SHP77 (cell line): ENCODE measurements at regions not wholly inside any gene's neighbourhood (a gene's known extent, or its start where the extent isn't known, plus 50 kb on each side); places are given as distances from the start of the nearest gene placed in this dataset.

Source experiments
- DNase-seq, 2 experiments: peaks; one replicate each; lab custom pipeline; 2025; lab: John Stamatoyannopoulos, UW

GRCh38 chr13:104442536-104442935 is 1376.3 kb upstream of the SLC10A2 start:
- no peak for DNase-seq

GRCh38 chr13:104436555-104436954 is 1370.3 kb upstream of the SLC10A2 start:
- no peak for DNase-seq

GRCh38 chr13:104431895-104432294 is 1365.7 kb upstream of the SLC10A2 start:
- no peak for DNase-seq

GRCh38 chr13:104426435-104426834 is 1360.2 kb upstream of the SLC10A2 start:
- no peak for DNase-seq

GRCh38 chr13:104422668-104423067 is 1356.5 kb upstream of the SLC10A2 start:
- DNase-seq: peak in 1 of 2 experiments; percentile 51

GRCh38 chr13:104416973-104417372 is 1350.8 kb upstream of the SLC10A2 start:
- no peak for DNase-seq

GRCh38 chr13:104414771-104415170 is 1348.6 kb upstream of the SLC10A2 start:
- DNase-seq: peak; percentile 32 to 36

GRCh38 chr13:104414181-104414580 is 1348.0 kb upstream of the SLC10A2 start:
- no peak for DNase-seq

GRCh38 chr13:104411141-104411765 is 1345.0 kb upstream of the SLC10A2 start:
- no peak for DNase-seq

- DNase-seq: no peak
Observed at GRCh38 chr13:104408733-104409132, 1342.5 kb upstream of the SLC10A2 start.

GRCh38 chr13:104404325-104404724 is 1338.1 kb upstream of the SLC10A2 start:
- DNase-seq: peak in 1 of 2 experiments; percentile 40

GRCh38 chr13:104389691-104390090 is 1323.5 kb upstream of the SLC10A2 start:
- DNase-seq: no peak

- no peak for DNase-seq
Observed at GRCh38 chr13:104387510-104387909, 1321.3 kb upstream of the SLC10A2 start.

GRCh38 chr13:104385404-104385803 is 1319.2 kb upstream of the SLC10A2 start:
- no peak for DNase-seq

GRCh38 chr13:104382951-104383350 is 1316.7 kb upstream of the SLC10A2 start:
- no peak for DNase-seq

- DNase-seq: no peak
Observed at GRCh38 chr13:104376588-104376987, 1310.4 kb upstream of the SLC10A2 start.

GRCh38 chr13:104375614-104376013 is 1309.4 kb upstream of the SLC10A2 start:
- no peak for DNase-seq

GRCh38 chr13:104372095-104372655 is 1306.0 kb upstream of the SLC10A2 start:
- no peak for DNase-seq

GRCh38 chr13:104365430-104365829 is 1299.2 kb upstream of the SLC10A2 start:
- no peak for DNase-seq

GRCh38 chr13:104357672-104358354 is 1291.6 kb upstream of the SLC10A2 start:
- DNase-seq: no peak

GRCh38 chr13:104357174-104357573 is 1291.0 kb upstream of the SLC10A2 start:
- no peak for DNase-seq

GRCh38 chr13:104355041-104355670 is 1288.9 kb upstream of the SLC10A2 start:
- DNase-seq: no peak

- DNase-seq: no peak
Observed at GRCh38 chr13:104327211-104327610, 1261.0 kb upstream of the SLC10A2 start.
